ENCODE measurements at regions not wholly inside any gene's neighbourhood (a gene's known extent, or its start where the extent isn't known, plus 50 kb on each side); places are given as distances from the start of the nearest gene placed in this dataset.

DNA sequence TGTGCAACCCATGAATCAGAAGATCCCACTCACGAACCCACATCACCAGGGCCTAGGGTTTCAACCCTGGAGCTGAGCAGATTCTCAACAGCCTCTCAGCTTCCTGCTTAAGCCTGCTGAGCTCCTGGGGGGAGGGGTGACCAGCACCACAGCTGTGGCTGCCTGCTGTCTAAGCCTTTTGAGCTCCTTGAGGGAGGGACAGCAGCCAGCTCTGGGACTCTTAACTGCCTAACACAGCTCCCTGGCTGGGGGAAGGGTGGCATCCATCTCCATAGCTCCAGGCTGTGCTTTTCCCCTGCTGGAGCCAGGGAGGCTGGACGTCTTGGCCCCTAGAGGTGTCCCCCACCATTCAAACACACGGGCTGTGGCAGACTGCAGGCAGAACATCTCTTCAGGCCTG lies 250.3 kb downstream of the DMAC1 start:
- Histone ChIP-seq H3K4me2 (ENCODE audit: extremely low read depth, insufficient read depth, low read length) (no peak overlapping the region), H3K27ac (ENCODE audit: insufficient read depth, low read length) (no peak overlapping the region), H3K27me3 (ENCODE audit: control insufficient read depth, insufficient read depth, low read length) (no peaks in the 10 kb centered on the region), H3K79me2 (ENCODE audit: control insufficient read depth, insufficient read depth, low read length) (no peaks in the 10 kb centered on the region), H3K4me3 (replicated peaks in 1 of 4; ENCODE audit: control extremely low read depth in 1 of 4, insufficient read depth in 1 of 4, low read depth in 3 of 4, low read length in 4 of 4) (no peak overlapping the region), H3K4me1 (ENCODE audit: control insufficient read depth, extremely low read depth, insufficient read depth, low read length) (no peaks in the 10 kb centered on the region), H4K20me1 (ENCODE audit: control insufficient read depth, extremely low read depth, insufficient read depth, low read length) (no peaks in the 10 kb centered on the region), H3K36me3 (ENCODE audit: control insufficient read depth, insufficient read depth, low read length) (no peaks in the 10 kb centered on the region), H2AFZ (ENCODE audit: low read length) (no peak overlapping the region), H3K9ac (ENCODE audit: insufficient read depth, low read length) (no peak overlapping the region), H3K9me3 (ENCODE audit: control insufficient read depth, insufficient read depth, low read depth, low read length) (no peaks in the 10 kb centered on the region)
- no peak for TF ChIP-seq EZH2 (IDR thresholded peaks at IDR 0.05; ENCODE audit: low read length, missing control alignments)
- TF ChIP-seq, protein P1, sequence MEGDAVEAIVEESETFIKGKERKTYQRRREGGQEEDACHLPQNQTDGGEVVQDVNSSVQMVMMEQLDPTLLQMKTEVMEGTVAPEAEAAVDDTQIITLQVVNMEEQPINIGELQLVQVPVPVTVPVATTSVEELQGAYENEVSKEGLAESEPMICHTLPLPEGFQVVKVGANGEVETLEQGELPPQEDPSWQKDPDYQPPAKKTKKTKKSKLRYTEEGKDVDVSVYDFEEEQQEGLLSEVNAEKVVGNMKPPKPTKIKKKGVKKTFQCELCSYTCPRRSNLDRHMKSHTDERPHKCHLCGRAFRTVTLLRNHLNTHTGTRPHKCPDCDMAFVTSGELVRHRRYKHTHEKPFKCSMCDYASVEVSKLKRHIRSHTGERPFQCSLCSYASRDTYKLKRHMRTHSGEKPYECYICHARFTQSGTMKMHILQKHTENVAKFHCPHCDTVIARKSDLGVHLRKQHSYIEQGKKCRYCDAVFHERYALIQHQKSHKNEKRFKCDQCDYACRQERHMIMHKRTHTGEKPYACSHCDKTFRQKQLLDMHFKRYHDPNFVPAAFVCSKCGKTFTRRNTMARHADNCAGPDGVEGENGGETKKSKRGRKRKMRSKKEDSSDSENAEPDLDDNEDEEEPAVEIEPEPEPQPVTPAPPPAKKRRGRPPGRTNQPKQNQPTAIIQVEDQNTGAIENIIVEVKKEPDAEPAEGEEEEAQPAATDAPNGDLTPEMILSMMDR (conservative IDR thresholded peaks at IDR 0.05 in 1 of 2, IDR thresholded peaks at IDR 0.05 in 1 of 2; ENCODE audit: low read depth in 1 of 2, low read length in 2 of 2), result no peak
- peak in 1 of 2 donors; percentile 14 for DNase-seq (ENCODE audit: low read depth in 2 of 2)

DNA sequence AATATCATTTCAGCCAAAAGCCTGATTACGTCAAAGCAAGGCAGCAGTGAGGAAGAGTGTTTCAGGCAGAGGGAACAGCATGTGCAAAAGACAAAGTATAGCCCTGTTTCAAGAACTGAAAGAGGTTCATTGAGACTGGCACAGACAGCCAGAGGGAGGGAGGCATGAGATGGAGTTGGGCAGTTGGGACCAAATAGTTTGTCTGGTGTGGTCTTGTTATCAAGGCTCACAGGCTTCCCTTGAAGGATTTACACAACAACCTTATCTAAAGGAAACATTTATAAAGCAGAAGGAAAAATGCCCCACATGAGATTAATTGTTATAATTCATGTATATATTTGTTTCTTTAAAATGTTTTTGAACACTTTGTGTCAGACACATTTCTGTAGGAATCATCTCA lies 253.3 kb downstream of the DMAC1 start:
- H3K4me3 ChIP-seq (replicated peaks in 1 of 4; ENCODE audit: control extremely low read depth in 1 of 4, insufficient read depth in 1 of 4, low read depth in 3 of 4, low read length in 4 of 4), result no peak overlapping the region
- H2AFZ ChIP-seq (ENCODE audit: low read length), result no peak overlapping the region
- no peaks in the 10 kb centered on the region for H3K27me3 ChIP-seq (ENCODE audit: control insufficient read depth, insufficient read depth, low read length)
- no peak for DNase-seq (ENCODE audit: low read depth in 2 of 2)
- TF ChIP-seq, protein P1 (conservative IDR thresholded peaks at IDR 0.05 in 1 of 2, IDR thresholded peaks at IDR 0.05 in 1 of 2; ENCODE audit: low read depth in 1 of 2, low read length in 2 of 2), result no peak
- no peak for TF ChIP-seq EZH2 (IDR thresholded peaks at IDR 0.05; ENCODE audit: low read length, missing control alignments)
- no peak overlapping the region for H3K4me2 ChIP-seq (ENCODE audit: extremely low read depth, insufficient read depth, low read length)
- no peaks in the 10 kb centered on the region for H4K20me1 ChIP-seq (ENCODE audit: control insufficient read depth, extremely low read depth, insufficient read depth, low read length)
- no peaks in the 10 kb centered on the region for H3K4me1 ChIP-seq (ENCODE audit: control insufficient read depth, extremely low read depth, insufficient read depth, low read length)
- no peaks in the 10 kb centered on the region for H3K36me3 ChIP-seq (ENCODE audit: control insufficient read depth, insufficient read depth, low read length)
- no peak overlapping the region for H3K9ac ChIP-seq (ENCODE audit: insufficient read depth, low read length)
- H3K27ac ChIP-seq (ENCODE audit: insufficient read depth, low read length), result no peak overlapping the region
- H3K79me2 ChIP-seq (ENCODE audit: control insufficient read depth, insufficient read depth, low read length), result no peaks in the 10 kb centered on the region
- no peaks in the 10 kb centered on the region for H3K9me3 ChIP-seq (ENCODE audit: control insufficient read depth, insufficient read depth, low read depth, low read length)

DNA sequence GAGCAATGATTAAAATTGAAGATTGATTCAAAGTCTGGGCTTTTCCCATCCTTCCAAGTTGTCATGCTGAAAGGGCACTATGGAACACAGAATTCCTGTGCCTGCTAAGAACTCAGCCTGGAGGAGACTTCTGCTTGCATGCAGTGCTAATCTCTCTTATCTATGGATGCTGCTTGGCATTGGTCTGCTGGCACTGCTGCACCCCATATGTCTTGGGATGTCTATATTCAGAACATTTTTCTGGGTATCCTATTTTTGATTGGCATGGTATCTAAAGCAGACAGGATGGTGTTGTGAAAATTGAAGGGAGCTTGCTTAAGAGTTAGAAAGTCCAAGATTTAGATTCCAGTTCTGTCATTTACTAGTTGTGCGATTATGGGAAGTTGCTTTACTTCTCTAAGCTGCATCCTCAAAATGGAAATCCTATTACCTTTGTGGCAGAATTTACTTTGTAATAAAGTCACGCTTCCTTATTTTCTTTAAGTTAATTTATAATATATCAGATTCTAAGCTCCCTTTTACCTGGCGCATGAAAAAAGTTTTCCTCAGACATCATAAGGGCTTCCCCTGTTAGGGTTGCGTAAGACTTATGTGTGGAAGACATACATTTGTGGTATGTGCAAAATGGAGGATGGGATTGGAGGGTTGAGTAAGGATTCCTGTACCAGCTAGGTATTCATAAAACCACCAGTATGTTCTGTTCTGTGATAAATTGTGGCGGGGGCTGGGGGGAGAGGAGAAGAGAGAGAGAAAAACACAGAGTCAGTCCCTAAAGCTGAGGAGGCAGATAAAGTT lies 254.0 kb downstream of the DMAC1 start:
- H3K36me3 ChIP-seq (ENCODE audit: control insufficient read depth, insufficient read depth, low read length), result no peaks in the 10 kb centered on the region
- TF ChIP-seq EZH2 (IDR thresholded peaks at IDR 0.05; ENCODE audit: low read length, missing control alignments), result no peak
- TF ChIP-seq, protein P1 (conservative IDR thresholded peaks at IDR 0.05 in 1 of 2, IDR thresholded peaks at IDR 0.05 in 1 of 2; ENCODE audit: low read depth in 1 of 2, low read length in 2 of 2), result no peak
- no peak for DNase-seq (ENCODE audit: low read depth in 2 of 2)

More for the DNA sequence above, 254.0 kb downstream of the DMAC1 start:
- Histone ChIP-seq H3K27me3 (ENCODE audit: control insufficient read depth, insufficient read depth, low read length) (no peaks in the 10 kb centered on the region), H3K4me1 (ENCODE audit: control insufficient read depth, extremely low read depth, insufficient read depth, low read length) (no peaks in the 10 kb centered on the region), H2AFZ (ENCODE audit: low read length) (no peak overlapping the region), H3K27ac (ENCODE audit: insufficient read depth, low read length) (no peak overlapping the region), H3K9ac (ENCODE audit: insufficient read depth, low read length) (no peak overlapping the region), H3K79me2 (ENCODE audit: control insufficient read depth, insufficient read depth, low read length) (no peaks in the 10 kb centered on the region), H4K20me1 (ENCODE audit: control insufficient read depth, extremely low read depth, insufficient read depth, low read length) (no peaks in the 10 kb centered on the region), H3K4me3 (replicated peaks in 1 of 4; ENCODE audit: control extremely low read depth in 1 of 4, insufficient read depth in 1 of 4, low read depth in 3 of 4, low read length in 4 of 4) (no peak overlapping the region), H3K4me2 (ENCODE audit: extremely low read depth, insufficient read depth, low read length) (no peak overlapping the region), H3K9me3 (ENCODE audit: control insufficient read depth, insufficient read depth, low read depth, low read length) (no peaks in the 10 kb centered on the region)

Data from fibroblast of lung (primary cell).